Stimulated activated CD4-positive, alpha-beta T cell treated with anti-CD3 and anti-CD28 coated beads, Interleukin-2, amount 100 ng/mL, for 48 hours (primary cell): ENCODE measurements at regions not wholly inside any gene's neighbourhood (a gene's known extent, or its start where the extent isn't known, plus 50 kb on each side); places are given as distances from the start of the nearest gene placed in this dataset.

ENCODE experiments used
- DNase-seq, 2 donors: peaks; one replicate each; pipeline ENCODE4 v3.0.0-alpha.2; 2020

DNA sequence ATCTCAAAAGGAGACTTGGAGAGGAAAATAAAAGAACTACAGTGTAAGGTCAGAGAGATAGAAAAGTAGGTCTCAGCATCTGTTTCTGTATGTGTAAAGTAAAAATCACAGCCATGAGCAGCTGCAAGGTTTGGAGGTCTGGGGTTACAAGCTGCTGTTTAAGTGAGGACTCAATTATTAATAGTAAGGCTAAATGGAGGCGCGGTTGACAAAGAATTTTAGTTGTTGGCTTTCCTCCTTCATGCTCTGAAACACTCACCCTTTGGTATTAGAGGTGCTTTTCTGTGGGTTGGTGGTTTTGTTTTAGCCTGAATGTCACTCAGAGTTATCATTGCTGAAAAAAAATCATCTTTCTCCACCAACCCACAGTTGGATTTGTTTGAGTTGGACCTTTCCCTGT, 59.8 kb upstream of the HAO2 start:
- no peak for DNase-seq

DNA sequence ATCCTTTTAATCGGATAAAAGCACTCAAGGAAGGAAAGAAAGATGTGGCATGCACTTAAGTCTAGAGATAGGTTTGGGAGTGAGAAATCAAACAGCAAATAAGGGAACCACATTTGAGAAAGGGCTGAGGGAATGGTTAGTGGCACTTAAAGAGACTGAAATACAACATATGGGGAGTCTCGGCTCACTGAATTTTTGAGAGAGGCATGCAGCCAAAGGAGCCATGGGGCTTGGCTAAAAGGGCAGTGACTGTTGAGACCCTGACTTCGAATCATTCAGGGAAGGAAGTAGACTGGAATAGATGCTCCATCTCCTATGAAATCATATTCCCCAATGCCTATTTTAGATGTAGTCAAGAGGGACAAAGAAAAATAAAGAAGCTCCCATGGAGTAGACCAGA, 58.3 kb upstream of the HAO2 start:
- DNase-seq, result no peak

DNA sequence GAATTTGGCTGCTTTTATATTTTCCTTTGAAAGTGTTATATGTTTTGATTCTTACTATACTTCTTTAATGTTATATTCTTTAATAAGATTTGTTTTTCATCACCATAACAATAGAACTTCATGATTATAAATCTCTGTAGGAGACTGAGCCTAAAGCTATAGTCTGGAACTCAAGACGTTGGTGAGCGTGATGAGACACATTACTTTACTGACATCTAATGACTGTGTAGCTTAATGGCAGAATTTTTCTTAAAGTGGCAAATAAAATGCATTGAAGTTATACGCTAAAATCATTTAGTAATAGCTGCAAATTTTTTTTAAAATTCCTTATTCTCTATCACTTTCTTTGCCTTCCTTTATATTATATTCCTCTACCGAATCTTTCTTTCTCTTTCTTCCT, 56.1 kb upstream of the HAO2 start:
- DNase-seq, result no peak

DNA sequence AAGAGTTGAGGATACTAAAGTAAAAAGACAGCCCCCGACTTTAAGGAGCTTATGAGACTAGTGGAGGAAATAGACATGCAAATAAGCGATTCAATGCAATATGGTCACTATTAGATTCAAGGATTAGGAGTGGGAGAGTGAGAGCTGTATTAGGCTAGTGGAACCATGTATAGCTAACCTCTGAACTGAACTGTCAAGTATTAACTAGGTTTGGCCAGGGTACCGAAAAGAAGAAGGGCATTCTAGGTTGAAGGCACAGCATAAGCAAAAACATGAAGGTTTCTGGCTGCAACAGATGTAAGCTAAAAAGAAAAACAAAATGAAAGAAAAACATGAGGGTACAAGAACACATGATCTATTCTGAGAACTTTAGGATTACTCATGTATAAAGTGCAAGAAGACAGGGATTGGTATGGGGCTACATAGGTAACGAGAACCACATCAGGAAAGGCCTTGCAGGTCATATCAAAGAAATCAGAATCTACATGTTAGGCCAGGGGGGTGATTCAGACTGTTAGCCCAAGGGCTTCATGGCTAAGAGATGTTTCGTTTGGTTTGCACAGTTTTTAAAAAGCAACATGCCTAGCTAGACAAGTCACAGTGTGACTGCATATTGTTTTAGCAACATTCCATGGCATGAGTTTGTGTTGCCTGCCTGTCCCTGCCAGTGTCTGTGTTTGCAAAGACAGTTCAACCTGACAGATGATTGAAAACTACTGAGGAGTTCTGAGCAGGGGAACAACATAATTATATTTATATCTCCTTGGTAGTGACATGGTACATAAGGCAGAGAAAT, 54.4 kb upstream of the HAO2 start:
- no peak for DNase-seq

DNA sequence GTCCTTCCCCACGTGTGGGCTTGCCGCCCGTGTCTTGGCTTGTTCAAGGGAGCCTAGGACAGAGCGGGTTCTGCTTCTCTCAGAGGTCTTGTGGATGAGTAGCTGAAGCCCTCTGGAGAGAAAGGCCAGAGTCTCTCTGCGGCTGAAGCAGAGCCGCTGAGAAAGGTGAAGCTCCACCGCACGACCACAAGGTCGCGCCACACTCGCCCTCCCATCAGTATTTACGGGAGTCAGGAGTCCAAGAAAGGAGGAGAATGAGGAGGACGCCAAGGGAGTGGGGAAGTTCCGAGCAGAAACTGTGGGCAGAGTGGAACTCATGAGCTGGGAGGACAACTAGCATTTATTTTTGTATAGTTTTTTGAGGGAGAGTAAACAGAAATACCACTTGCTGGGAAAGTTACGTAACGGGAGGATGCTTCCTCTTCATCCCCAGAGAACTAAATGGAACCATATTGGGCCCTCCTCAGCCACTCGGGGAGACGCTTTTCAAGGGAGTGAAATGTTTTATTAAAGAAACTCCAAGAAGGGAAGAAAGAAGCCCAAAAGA, 51.6 kb upstream of the HAO2 start:
- DNase-seq, result no peak

DNA sequence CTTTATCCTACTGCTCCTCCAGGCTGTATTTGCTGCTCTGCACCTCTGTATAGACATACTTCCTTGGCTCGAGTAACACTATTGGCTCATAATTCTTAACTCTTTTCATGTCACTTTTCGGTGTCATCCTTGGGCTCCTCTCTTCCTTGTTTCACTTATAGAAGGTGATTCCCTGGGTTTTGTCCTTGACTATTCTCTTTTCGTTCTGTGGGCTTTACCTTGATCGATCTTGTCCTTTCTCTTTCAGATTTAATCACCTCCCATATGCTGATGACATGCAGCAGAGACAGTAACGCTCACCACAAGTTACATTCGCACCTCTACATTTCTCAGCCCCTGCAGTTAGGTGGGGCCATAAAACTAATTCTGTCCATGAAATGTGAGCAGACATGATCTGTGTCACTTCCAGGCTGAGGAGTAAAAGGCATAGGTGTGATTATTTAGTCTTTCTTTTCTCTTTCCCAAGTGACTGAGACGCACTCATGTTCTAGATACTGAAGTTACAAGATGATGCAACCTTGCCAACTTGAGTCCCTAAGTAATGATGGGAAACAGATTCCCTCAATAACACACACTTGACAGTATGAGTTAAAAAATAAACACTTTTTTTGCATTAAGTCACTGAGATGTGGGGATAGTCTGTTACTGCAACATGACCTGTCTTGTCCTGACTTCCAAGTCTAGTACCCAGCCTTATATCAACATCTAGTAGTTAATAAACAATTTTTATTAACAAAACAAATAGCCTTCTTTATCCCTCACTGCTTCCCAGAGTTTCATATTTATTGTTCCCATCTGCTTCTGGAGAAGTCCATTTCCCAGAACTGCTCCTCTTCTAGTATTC, 49.9 kb upstream of the HAO2 start:
- no peak for DNase-seq
